HG02885 (cell line): ENCODE measurements at regions not wholly inside any gene's neighbourhood (a gene's known extent, or its start where the extent isn't known, plus 50 kb on each side); places are given as distances from the start of the nearest gene placed in this dataset.
"Not testable (repeated sequence)": the region's sequence is repeated elsewhere in the genome, so short reads cannot be mapped to it uniquely, and the experiment has no call there.

Experiments used
- ATAC-seq: cut with Tn5 transposase; IDR thresholded peaks from one replicate; pipeline ENCODE4 v1.9.1; 2021; ENCODE audit warnings: mild to moderate bottlenecking; ENCODE audit not compliant: unreplicated experiment, poor library complexity

GRCh38 chr22:46026899-46027210 lies 49.9 kb upstream of the WNT7B start:
- no peak for ATAC-seq

GRCh38 chr22:46027211-46028105 lies 50.5 kb upstream of the WNT7B start:
- no peak for ATAC-seq

- ATAC-seq = no peak
These were observed 51.4 kb upstream of the WNT7B start for GRCh38 chr22:46028106-46028991.

GRCh38 chr22:46029036-46029435 lies 52.1 kb upstream of the WNT7B start:
- ATAC-seq = no peak

GRCh38 chr22:46029574-46030200 lies 52.7 kb upstream of the WNT7B start:
- no peak for ATAC-seq

GRCh38 chr22:46030231-46030880 lies 53.4 kb upstream of the WNT7B start:
- ATAC-seq = no peak

GRCh38 chr22:46031066-46031465 lies 54.1 kb upstream of the WNT7B start:
- ATAC-seq = no peak

- ATAC-seq = no peak
These were observed 54.6 kb upstream of the WNT7B start for GRCh38 chr22:46031557-46031956.

- no peak for ATAC-seq
These were observed 55.2 kb upstream of the WNT7B start for GRCh38 chr22:46031965-46032851.

GRCh38 chr22:46033256-46034200 lies 56.6 kb upstream of the WNT7B start:
- no peak for ATAC-seq

- ATAC-seq = not testable (repeated sequence)
These were observed 57.5 kb upstream of the WNT7B start for GRCh38 chr22:46034480-46034879.

- no peak for ATAC-seq
These were observed 58.4 kb upstream of the WNT7B start for GRCh38 chr22:46035380-46035741.

- ATAC-seq = peak; percentile 89
These were observed 59.0 kb upstream of the WNT7B start for GRCh38 chr22:46035742-46036557.

- ATAC-seq = no peak
These were observed 59.8 kb upstream of the WNT7B start for GRCh38 chr22:46036558-46037408.

- no peak for ATAC-seq
These were observed 61.2 kb upstream of the WNT7B start for GRCh38 chr22:46038174-46038487.

GRCh38 chr22:46038516-46039430 lies 61.8 kb upstream of the WNT7B start:
- no peak for ATAC-seq
